ENCODE measurements at regions not wholly inside any gene's neighbourhood (a gene's known extent, or its start where the extent isn't known, plus 50 kb on each side); places are given as distances from the start of the nearest gene placed in this dataset.

- H3K27ac ChIP-seq (ENCODE audit: low read depth in 1 of 2, low read length in 1 of 2): no peak overlapping the region
- no peaks in the 10 kb centered on the region for H3K27me3 ChIP-seq (ENCODE audit: control insufficient read depth in 3 of 3, insufficient read depth in 3 of 3, low read length in 2 of 3)
- WGBS, 2 donors: 91 to 96% methylated on average over 5 of the region's 5 CpGs
- H3K4me3 ChIP-seq: no peak overlapping the region
- no peaks in the 10 kb centered on the region for H3K9me3 ChIP-seq (ENCODE audit: control insufficient read depth in 4 of 4, insufficient read depth in 3 of 4, low read length in 3 of 4)
- H3K4me1 ChIP-seq (ENCODE audit: control insufficient read depth in 5 of 5, insufficient read depth in 5 of 5, low read length in 5 of 5): no peaks in the 10 kb centered on the region
- TF ChIP-seq, protein P1, sequence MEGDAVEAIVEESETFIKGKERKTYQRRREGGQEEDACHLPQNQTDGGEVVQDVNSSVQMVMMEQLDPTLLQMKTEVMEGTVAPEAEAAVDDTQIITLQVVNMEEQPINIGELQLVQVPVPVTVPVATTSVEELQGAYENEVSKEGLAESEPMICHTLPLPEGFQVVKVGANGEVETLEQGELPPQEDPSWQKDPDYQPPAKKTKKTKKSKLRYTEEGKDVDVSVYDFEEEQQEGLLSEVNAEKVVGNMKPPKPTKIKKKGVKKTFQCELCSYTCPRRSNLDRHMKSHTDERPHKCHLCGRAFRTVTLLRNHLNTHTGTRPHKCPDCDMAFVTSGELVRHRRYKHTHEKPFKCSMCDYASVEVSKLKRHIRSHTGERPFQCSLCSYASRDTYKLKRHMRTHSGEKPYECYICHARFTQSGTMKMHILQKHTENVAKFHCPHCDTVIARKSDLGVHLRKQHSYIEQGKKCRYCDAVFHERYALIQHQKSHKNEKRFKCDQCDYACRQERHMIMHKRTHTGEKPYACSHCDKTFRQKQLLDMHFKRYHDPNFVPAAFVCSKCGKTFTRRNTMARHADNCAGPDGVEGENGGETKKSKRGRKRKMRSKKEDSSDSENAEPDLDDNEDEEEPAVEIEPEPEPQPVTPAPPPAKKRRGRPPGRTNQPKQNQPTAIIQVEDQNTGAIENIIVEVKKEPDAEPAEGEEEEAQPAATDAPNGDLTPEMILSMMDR (IDR thresholded peaks at IDR 0.05; ENCODE audit: control extremely low read depth, extremely low read depth): no peak
- DNase-seq (no peak), ATAC-seq (ENCODE audit: insufficient read depth, low FRiP score) (no peak)
- H3K9ac ChIP-seq (ENCODE audit: insufficient read depth in 1 of 2, low read length in 2 of 2): no peak overlapping the region
- no peaks in the 10 kb centered on the region for H3K36me3 ChIP-seq (ENCODE audit: control insufficient read depth in 4 of 4, insufficient read depth in 4 of 4, low read length in 4 of 4)
These were observed 702.8 kb downstream of the INHBA start for GRCh38 chr7:41000042-41000441.

DNA sequence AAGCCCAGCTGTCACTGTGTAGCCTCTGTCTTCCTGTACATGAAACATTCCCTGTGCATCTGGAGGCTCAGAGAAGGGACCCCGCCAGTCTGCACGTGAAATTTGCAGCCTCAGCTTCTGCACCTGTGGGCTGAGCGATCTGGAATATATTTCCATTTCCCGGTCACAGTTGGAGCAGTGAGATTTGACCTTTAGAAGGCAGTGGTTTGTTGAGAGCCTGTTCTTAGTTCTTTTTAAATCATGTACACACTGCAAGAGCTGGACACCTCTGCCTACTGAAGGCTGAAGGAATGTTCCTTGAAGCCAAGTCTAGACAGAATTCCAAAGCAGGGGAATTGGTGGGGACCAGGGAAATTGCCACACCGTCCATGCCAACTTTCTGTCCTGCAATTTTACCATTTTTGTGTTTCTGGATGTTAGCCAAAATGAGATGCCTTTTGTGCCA lies 706.6 kb downstream of the INHBA start:
- Histone ChIP-seq H3K4me3 (no peak overlapping the region), H3K4me1 (ENCODE audit: control insufficient read depth in 5 of 5, insufficient read depth in 5 of 5, low read length in 5 of 5) (no peaks in the 10 kb centered on the region), H3K36me3 (ENCODE audit: control insufficient read depth in 4 of 4, insufficient read depth in 4 of 4, low read length in 4 of 4) (no peaks in the 10 kb centered on the region), H3K9ac (ENCODE audit: insufficient read depth in 1 of 2, low read length in 2 of 2) (no peak overlapping the region), H3K27me3 (ENCODE audit: control insufficient read depth in 3 of 3, insufficient read depth in 3 of 3, low read length in 2 of 3) (no peaks in the 10 kb centered on the region), H3K9me3 (ENCODE audit: control insufficient read depth in 4 of 4, insufficient read depth in 3 of 4, low read length in 3 of 4) (no peaks in the 10 kb centered on the region), H3K27ac (ENCODE audit: low read depth in 1 of 2, low read length in 1 of 2) (no peak overlapping the region)
- TF ChIP-seq, protein P1 (IDR thresholded peaks at IDR 0.05; ENCODE audit: control extremely low read depth, extremely low read depth): no peak
- DNase-seq (no peak), ATAC-seq (ENCODE audit: insufficient read depth, low FRiP score) (no peak)
- 64 to 82% methylated on average over 5 of the region's 5 CpGs for WGBS, 2 donors

GRCh38 chr7:40990841-40991240 lies 712.0 kb downstream of the INHBA start:
- Histone ChIP-seq H3K27ac (ENCODE audit: low read depth in 1 of 2, low read length in 1 of 2) (no peak overlapping the region), H3K4me1 (ENCODE audit: control insufficient read depth in 5 of 5, insufficient read depth in 5 of 5, low read length in 5 of 5) (no peaks in the 10 kb centered on the region), H3K4me3 (no peak overlapping the region), H3K9ac (ENCODE audit: insufficient read depth in 1 of 2, low read length in 2 of 2) (no peak overlapping the region), H3K27me3 (ENCODE audit: control insufficient read depth in 3 of 3, insufficient read depth in 3 of 3, low read length in 2 of 3) (no peaks in the 10 kb centered on the region), H3K36me3 (ENCODE audit: control insufficient read depth in 4 of 4, insufficient read depth in 4 of 4, low read length in 4 of 4) (no peaks in the 10 kb centered on the region), H3K9me3 (ENCODE audit: control insufficient read depth in 4 of 4, insufficient read depth in 3 of 4, low read length in 3 of 4) (no peaks in the 10 kb centered on the region)
- TF ChIP-seq, protein P1 (IDR thresholded peaks at IDR 0.05; ENCODE audit: control extremely low read depth, extremely low read depth): no peak
- 92 to 98% methylated on average over 3 of the region's 3 CpGs for WGBS, 2 donors
- DNase-seq (no peak), ATAC-seq (ENCODE audit: insufficient read depth, low FRiP score) (no peak)

DNA sequence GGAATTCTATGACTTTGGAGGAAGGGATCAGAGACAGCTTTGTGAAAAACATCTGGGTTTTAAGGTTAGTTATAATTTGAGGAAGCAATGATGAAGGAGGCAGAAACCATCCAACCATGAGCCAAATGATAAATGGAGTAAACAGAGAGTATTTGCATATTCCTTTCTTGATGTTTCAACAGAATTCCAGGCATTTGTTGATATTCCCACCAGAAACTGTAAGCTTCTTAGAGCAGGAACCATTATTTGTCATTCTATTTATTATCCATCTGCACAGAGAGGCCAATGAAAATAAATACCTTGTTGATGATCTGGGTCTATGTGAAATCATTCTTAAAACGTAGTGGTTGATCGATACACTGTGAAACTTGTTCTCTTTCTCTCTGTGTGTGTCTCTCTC lies 715.3 kb downstream of the INHBA start:
- no peak for DNase-seq
- TF ChIP-seq, protein P1 (IDR thresholded peaks at IDR 0.05; ENCODE audit: control extremely low read depth, extremely low read depth): no peak
- Histone ChIP-seq H3K9ac (ENCODE audit: insufficient read depth in 1 of 2, low read length in 2 of 2) (no peak overlapping the region), H3K27me3 (ENCODE audit: control insufficient read depth in 3 of 3, insufficient read depth in 3 of 3, low read length in 2 of 3) (no peaks in the 10 kb centered on the region), H3K4me1 (ENCODE audit: control insufficient read depth in 5 of 5, insufficient read depth in 5 of 5, low read length in 5 of 5) (no peaks in the 10 kb centered on the region), H3K4me3 (no peak overlapping the region), H3K9me3 (ENCODE audit: control insufficient read depth in 4 of 4, insufficient read depth in 3 of 4, low read length in 3 of 4) (no peaks in the 10 kb centered on the region), H3K36me3 (ENCODE audit: control insufficient read depth in 4 of 4, insufficient read depth in 4 of 4, low read length in 4 of 4) (no peaks in the 10 kb centered on the region), H3K27ac (ENCODE audit: low read depth in 1 of 2, low read length in 1 of 2) (no peak overlapping the region)
- 92 to 94% methylated on average over 2 of the region's 2 CpGs for WGBS, 2 donors
- no peak for ATAC-seq (ENCODE audit: insufficient read depth, low FRiP score)
